ENCODE measurements at regions not wholly inside any gene's neighbourhood (a gene's known extent, or its start where the extent isn't known, plus 50 kb on each side); places are given as distances from the start of the nearest gene placed in this dataset.

DNA sequence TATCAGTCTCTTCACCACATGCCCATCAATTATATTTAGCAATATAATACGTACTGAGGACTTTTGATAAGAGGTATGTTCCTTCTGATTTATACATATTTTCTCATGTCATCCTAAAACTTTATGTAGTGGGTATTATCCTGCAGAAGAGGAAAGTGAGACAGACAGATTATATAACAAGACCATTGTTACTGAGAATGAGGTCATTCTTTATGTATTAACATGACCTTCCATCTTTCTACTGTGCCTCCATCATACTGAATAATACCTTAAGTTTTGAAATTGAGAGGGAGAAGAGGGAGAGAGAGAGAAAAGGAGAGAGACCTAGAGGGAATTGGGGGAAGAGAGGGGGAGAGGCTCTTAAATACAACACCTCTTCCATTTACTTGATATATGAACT, 90.9 kb upstream of the CARMIL1 start:
- no CpG with 5 or more reads among the region's 1 CpG for WGBS (ENCODE audit: extremely low coverage, insufficient read length, low lambda C conversion rate)
- no peak overlapping the region for H3K56ac ChIP-seq (ENCODE audit: insufficient read length, low read depth, low read length)
- no peak overlapping the region for H3K27ac Mint-ChIP-seq
- no peak overlapping the region for H4K5ac ChIP-seq (ENCODE audit: insufficient read length, low read depth, low read length)
- no peak overlapping the region for H2BK120ac ChIP-seq (ENCODE audit: low read depth, low read length, poor library complexity, severe bottlenecking)
- H3T11ph ChIP-seq (ENCODE audit: low read length) = no peak overlapping the region
- no peak overlapping the region for H2BK15ac ChIP-seq (ENCODE audit: low read depth, low read length)
- H3K4ac ChIP-seq (ENCODE audit: low read depth, low read length) = no peak overlapping the region
- no peak overlapping the region for H3K4me3 Mint-ChIP-seq
- no peaks in the 10 kb centered on the region for H3K79me2 ChIP-seq (ENCODE audit: insufficient read depth, low read length)
- no peak for TF ChIP-seq CTCF (conservative IDR thresholded peaks at IDR 0.05)
- no peaks in the 10 kb centered on the region for H3K4me1 Mint-ChIP-seq
- no peak overlapping the region for H2AK5ac ChIP-seq (ENCODE audit: insufficient read length, low read length)
- DNase-seq = no peak
- H3K27me3 ChIP-seq (ENCODE audit: insufficient read depth, low read length) = no peaks in the 10 kb centered on the region
- no peaks in the 10 kb centered on the region for H3K36me3 Mint-ChIP-seq (ENCODE audit: insufficient read depth in 1 of 3, low read depth in 3 of 3)
- no peak overlapping the region for H3K4me2 ChIP-seq (ENCODE audit: insufficient read depth, insufficient read length, low read length)
- H3K27ac ChIP-seq (ENCODE audit: insufficient read length, low read depth, low read length) = no peak overlapping the region
- no peak overlapping the region for H2BK5ac ChIP-seq (ENCODE audit: insufficient read length, low read length)
- no peaks in the 10 kb centered on the region for H3K9me3 Mint-ChIP-seq
- no peaks in the 10 kb centered on the region for H3K79me1 ChIP-seq (ENCODE audit: insufficient read depth, low read depth, low read length, poor library complexity, severe bottlenecking)
- no peak overlapping the region for H2BK12ac ChIP-seq (ENCODE audit: insufficient read length, low read depth, low read length)
- H3K23me2 ChIP-seq (ENCODE audit: insufficient read length, low read depth, low read length, poor library complexity, severe bottlenecking) = no peaks in the 10 kb centered on the region
- no peak overlapping the region for H4K8ac ChIP-seq (replicated peaks; ENCODE audit: insufficient read length, low read depth, low read length)
- no peak overlapping the region for H2BK20ac ChIP-seq (ENCODE audit: low read depth, low read length, poor library complexity, severe bottlenecking)
- no peak overlapping the region for H3K9ac ChIP-seq (ENCODE audit: extremely low read depth, insufficient read length, low read length)
- H2AFZ ChIP-seq (ENCODE audit: low read length) = no peak overlapping the region
- no peaks in the 10 kb centered on the region for H4K20me1 ChIP-seq (ENCODE audit: control insufficient read depth, insufficient read depth, insufficient read length)
- peaks cover 2% of the 10 kb centered on the region; the same call in 1 of the 2 replicates for H3K27me3 Mint-ChIP-seq (ENCODE audit: low read depth)
- H3K4me1 ChIP-seq (ENCODE audit: insufficient read depth, low read length) = no peaks in the 10 kb centered on the region
- H3K18ac ChIP-seq (ENCODE audit: insufficient read length, low read depth, low read length) = no peak overlapping the region
- no peak overlapping the region for H3K14ac ChIP-seq (ENCODE audit: insufficient read depth, low read length)
- no peak overlapping the region for H3K23ac ChIP-seq (ENCODE audit: insufficient read length, low read depth, low read length)
- H4K91ac ChIP-seq (ENCODE audit: insufficient read length, low read depth, low read length) = no peak overlapping the region
- no peaks in the 10 kb centered on the region for H3K9me3 ChIP-seq (ENCODE audit: control insufficient read depth, low read depth, low read length)

Data from H9 (cell line).